HG03439 (cell line): ENCODE measurements at regions not wholly inside any gene's neighbourhood (a gene's known extent, or its start where the extent isn't known, plus 50 kb on each side); places are given as distances from the start of the nearest gene placed in this dataset.

Experiments
- ATAC-seq: cut with Tn5 transposase; IDR thresholded peaks from one replicate; pipeline ENCODE4 v1.9.1; 2021; ENCODE audit warnings: mild to moderate bottlenecking, moderate library complexity; ENCODE audit not compliant: unreplicated experiment

- ATAC-seq: no peak
Observed at GRCh38 chr4:11593576-11594116, 165.0 kb upstream of the HS3ST1 start.

GRCh38 chr4:11592276-11592675, 163.6 kb upstream of the HS3ST1 start:
- ATAC-seq: no peak

GRCh38 chr4:11590132-11590531, 161.4 kb upstream of the HS3ST1 start:
- no peak for ATAC-seq

GRCh38 chr4:11589676-11590075, 161.0 kb upstream of the HS3ST1 start:
- ATAC-seq: no peak

- ATAC-seq: no peak
Observed at GRCh38 chr4:11587797-11588196, 159.1 kb upstream of the HS3ST1 start.

- ATAC-seq: no peak
Observed at GRCh38 chr4:11585506-11585905, 156.8 kb upstream of the HS3ST1 start.

GRCh38 chr4:11568511-11568910, 139.8 kb upstream of the HS3ST1 start:
- no peak for ATAC-seq

GRCh38 chr4:11566444-11567022, 137.8 kb upstream of the HS3ST1 start:
- ATAC-seq: no peak

- no peak for ATAC-seq
Observed at GRCh38 chr4:11565899-11566298, 137.2 kb upstream of the HS3ST1 start.

GRCh38 chr4:11565213-11565612, 136.5 kb upstream of the HS3ST1 start:
- no peak for ATAC-seq

- no peak for ATAC-seq
Observed at GRCh38 chr4:11564021-11564420, 135.3 kb upstream of the HS3ST1 start.

- ATAC-seq: no peak
Observed at GRCh38 chr4:11549525-11549924, 120.8 kb upstream of the HS3ST1 start.

GRCh38 chr4:11548597-11549082, 119.9 kb upstream of the HS3ST1 start:
- ATAC-seq: peak; percentile 92

- ATAC-seq: no peak
Observed at GRCh38 chr4:11546391-11547175, 117.9 kb upstream of the HS3ST1 start.

GRCh38 chr4:11545651-11546050, 117.0 kb upstream of the HS3ST1 start:
- no peak for ATAC-seq

- no peak for ATAC-seq
Observed at GRCh38 chr4:11544211-11544610, 115.5 kb upstream of the HS3ST1 start.

- no peak for ATAC-seq
Observed at GRCh38 chr4:11543706-11544105, 115.0 kb upstream of the HS3ST1 start.

GRCh38 chr4:11542952-11543351, 114.3 kb upstream of the HS3ST1 start:
- no peak for ATAC-seq

GRCh38 chr4:11537846-11538245, 109.2 kb upstream of the HS3ST1 start:
- ATAC-seq: no peak

- ATAC-seq: no peak
Observed at GRCh38 chr4:11535333-11535732, 106.6 kb upstream of the HS3ST1 start.

GRCh38 chr4:11534623-11535302, 106.1 kb upstream of the HS3ST1 start:
- no peak for ATAC-seq

GRCh38 chr4:11532138-11532537, 103.4 kb upstream of the HS3ST1 start:
- ATAC-seq: no peak
